ENCODE measurements at regions not wholly inside any gene's neighbourhood (a gene's known extent, or its start where the extent isn't known, plus 50 kb on each side); places are given as distances from the start of the nearest gene placed in this dataset.

GRCh38 chr13:109370496-109370895, 415.9 kb downstream of the IRS2 start:
- Histone ChIP-seq H4K8ac (ENCODE audit: low read depth, low read length) (peak overlapping the region; percentile 49), H2AK5ac (ENCODE audit: low read depth, low read length) (peak overlapping the region; percentile 23), H4K91ac (ENCODE audit: low read depth, low read length, poor library complexity) (no peak overlapping the region), H3K27ac (replicated peaks; ENCODE audit: low read length) (no peak overlapping the region), H3K9me3 (replicated peaks in 1 of 2; ENCODE audit: control insufficient read depth in 2 of 2, insufficient read depth in 1 of 2, low read depth in 1 of 2, low read length in 2 of 2) (peaks cover 0 to 3% of the 10 kb centered on the region in 2 donors), H3K9ac (ENCODE audit: low read depth, low read length, poor library complexity) (peak overlapping the region; percentile 21), H3K18ac (ENCODE audit: low read length) (peak overlapping the region; percentile 81), H2BK15ac (ENCODE audit: low read length) (peak overlapping the region; percentile 6), H3K4me3 (ENCODE audit: low read length in 2 of 2) (no peak overlapping the region), H3K4me1 (ENCODE audit: control insufficient read depth in 2 of 2, insufficient read depth in 1 of 2, low read depth in 1 of 2, low read length in 2 of 2) (peaks cover 15 to 24% of the 10 kb centered on the region in 2 donors), H2BK12ac (ENCODE audit: low read length) (peak overlapping the region; percentile 27), H2AFZ (ENCODE audit: low read length) (peak overlapping the region; percentile 56), H3K14ac (ENCODE audit: low read length) (peak overlapping the region; percentile 14), H2BK5ac (ENCODE audit: low read length) (no peak overlapping the region), H3K79me1 (ENCODE audit: low read depth, low read length) (no peaks in the 10 kb centered on the region), H3K4me2 (ENCODE audit: insufficient read depth, low read length, poor library complexity, severe bottlenecking) (no peak overlapping the region), H3K23ac (ENCODE audit: low read depth, low read length, poor library complexity) (no peak overlapping the region), H3K27me3 (ENCODE audit: control insufficient read depth in 3 of 3, insufficient read depth in 3 of 3, low read depth in 1 of 3, low read length in 3 of 3) (no peaks in the 10 kb centered on the region), H2BK120ac (ENCODE audit: low read depth, low read length) (no peak overlapping the region), H3K4ac (ENCODE audit: low read length) (peak overlapping the region; percentile 70), H3K36me3 (replicated peaks in 1 of 2; ENCODE audit: control insufficient read depth in 2 of 2, insufficient read depth in 2 of 2, low read length in 2 of 2) (no peaks in the 10 kb centered on the region)
- DNase-seq (ENCODE audit: low spot score) = no peak
- no CpG with 5 or more reads among the region's 10 CpGs for WGBS, 2 donors (ENCODE audit: extremely low coverage in 2 of 2, insufficient read length in 2 of 2, insufficient replicate concordance in 1 of 2)

- no peak overlapping the region for H3K14ac ChIP-seq (ENCODE audit: low read length)
- no peak overlapping the region for H4K91ac ChIP-seq (ENCODE audit: low read depth, low read length, poor library complexity)
- no peak overlapping the region for H2AFZ ChIP-seq (ENCODE audit: low read length)
- no peak overlapping the region for H2BK15ac ChIP-seq (ENCODE audit: low read length)
- H3K4ac ChIP-seq (ENCODE audit: low read length) = no peak overlapping the region
- no peak overlapping the region for H2BK5ac ChIP-seq (ENCODE audit: low read length)
- no peak overlapping the region for H4K8ac ChIP-seq (ENCODE audit: low read depth, low read length)
- no peak overlapping the region for H3K4me2 ChIP-seq (ENCODE audit: insufficient read depth, low read length, poor library complexity, severe bottlenecking)
- no peak overlapping the region for H3K9ac ChIP-seq (ENCODE audit: low read depth, low read length, poor library complexity)
- WGBS, 2 donors (ENCODE audit: extremely low coverage in 2 of 2, insufficient read length in 2 of 2, insufficient replicate concordance in 1 of 2) = no CpG with 5 or more reads among the region's 14 CpGs
- no peak for DNase-seq (ENCODE audit: low spot score)
- no peak overlapping the region for H3K23ac ChIP-seq (ENCODE audit: low read depth, low read length, poor library complexity)
- peaks cover 0 to 4% of the 10 kb centered on the region in 2 donors for H3K9me3 ChIP-seq (replicated peaks in 1 of 2; ENCODE audit: control insufficient read depth in 2 of 2, insufficient read depth in 1 of 2, low read depth in 1 of 2, low read length in 2 of 2)
- peaks cover 15 to 24% of the 10 kb centered on the region in 2 donors for H3K4me1 ChIP-seq (ENCODE audit: control insufficient read depth in 2 of 2, insufficient read depth in 1 of 2, low read depth in 1 of 2, low read length in 2 of 2)
- H3K27ac ChIP-seq (replicated peaks; ENCODE audit: low read length) = no peak overlapping the region
- no peak overlapping the region for H2BK120ac ChIP-seq (ENCODE audit: low read depth, low read length)
- H2AK5ac ChIP-seq (ENCODE audit: low read depth, low read length) = peak overlapping the region; percentile 23
- H3K36me3 ChIP-seq (replicated peaks in 1 of 2; ENCODE audit: control insufficient read depth in 2 of 2, insufficient read depth in 2 of 2, low read length in 2 of 2) = no peaks in the 10 kb centered on the region
- H3K27me3 ChIP-seq (ENCODE audit: control insufficient read depth in 3 of 3, insufficient read depth in 3 of 3, low read depth in 1 of 3, low read length in 3 of 3) = no peaks in the 10 kb centered on the region
- H3K4me3 ChIP-seq (ENCODE audit: low read length in 2 of 2) = no peak overlapping the region
- no peaks in the 10 kb centered on the region for H3K79me1 ChIP-seq (ENCODE audit: low read depth, low read length)
- peak overlapping the region; percentile 31 for H3K18ac ChIP-seq (ENCODE audit: low read length)
- no peak overlapping the region for H2BK12ac ChIP-seq (ENCODE audit: low read length)
Observed at GRCh38 chr13:109369353-109370052, 416.9 kb downstream of the IRS2 start.

- Histone ChIP-seq H2BK15ac (ENCODE audit: low read length) (no peak overlapping the region), H3K36me3 (replicated peaks in 1 of 2; ENCODE audit: control insufficient read depth in 2 of 2, insufficient read depth in 2 of 2, low read length in 2 of 2) (no peaks in the 10 kb centered on the region), H4K91ac (ENCODE audit: low read depth, low read length, poor library complexity) (no peak overlapping the region), H3K9ac (ENCODE audit: low read depth, low read length, poor library complexity) (no peak overlapping the region), H3K27me3 (ENCODE audit: control insufficient read depth in 3 of 3, insufficient read depth in 3 of 3, low read depth in 1 of 3, low read length in 3 of 3) (no peaks in the 10 kb centered on the region), H2AFZ (ENCODE audit: low read length) (no peak overlapping the region), H3K18ac (ENCODE audit: low read length) (no peak overlapping the region), H2BK120ac (ENCODE audit: low read depth, low read length) (no peak overlapping the region), H3K14ac (ENCODE audit: low read length) (no peak overlapping the region), H2BK12ac (ENCODE audit: low read length) (no peak overlapping the region), H3K4ac (ENCODE audit: low read length) (no peak overlapping the region), H3K4me1 (ENCODE audit: control insufficient read depth in 2 of 2, insufficient read depth in 1 of 2, low read depth in 1 of 2, low read length in 2 of 2) (peaks cover 12 to 24% of the 10 kb centered on the region in 2 donors), H2AK5ac (ENCODE audit: low read depth, low read length) (no peak overlapping the region), H3K79me1 (ENCODE audit: low read depth, low read length) (no peaks in the 10 kb centered on the region), H3K9me3 (replicated peaks in 1 of 2; ENCODE audit: control insufficient read depth in 2 of 2, insufficient read depth in 1 of 2, low read depth in 1 of 2, low read length in 2 of 2) (peaks cover 0 to 4% of the 10 kb centered on the region in 2 donors), H3K27ac (replicated peaks; ENCODE audit: low read length) (no peak overlapping the region), H2BK5ac (ENCODE audit: low read length) (no peak overlapping the region), H3K4me3 (ENCODE audit: low read length in 2 of 2) (no peak overlapping the region), H4K8ac (ENCODE audit: low read depth, low read length) (no peak overlapping the region), H3K4me2 (ENCODE audit: insufficient read depth, low read length, poor library complexity, severe bottlenecking) (no peak overlapping the region), H3K23ac (ENCODE audit: low read depth, low read length, poor library complexity) (no peak overlapping the region)
- no peak for DNase-seq (ENCODE audit: low spot score)
- no CpG with 5 or more reads among the region's 4 CpGs for WGBS, 2 donors (ENCODE audit: extremely low coverage in 2 of 2, insufficient read length in 2 of 2, insufficient replicate concordance in 1 of 2)
Observed at GRCh38 chr13:109368230-109368629, 418.2 kb downstream of the IRS2 start.

- Histone ChIP-seq H2AK5ac (ENCODE audit: low read depth, low read length) (no peak overlapping the region), H3K23ac (ENCODE audit: low read depth, low read length, poor library complexity) (no peak overlapping the region), H2BK5ac (ENCODE audit: low read length) (no peak overlapping the region), H3K9me3 (replicated peaks in 1 of 2; ENCODE audit: control insufficient read depth in 2 of 2, insufficient read depth in 1 of 2, low read depth in 1 of 2, low read length in 2 of 2) (peaks cover 0 to 4% of the 10 kb centered on the region in 2 donors), H3K4me3 (ENCODE audit: low read length in 2 of 2) (no peak overlapping the region), H4K8ac (ENCODE audit: low read depth, low read length) (no peak overlapping the region), H3K14ac (ENCODE audit: low read length) (no peak overlapping the region), H2BK12ac (ENCODE audit: low read length) (no peak overlapping the region), H2BK120ac (ENCODE audit: low read depth, low read length) (no peak overlapping the region), H3K79me1 (ENCODE audit: low read depth, low read length) (no peaks in the 10 kb centered on the region), H3K4ac (ENCODE audit: low read length) (no peak overlapping the region), H3K27ac (replicated peaks; ENCODE audit: low read length) (no peak overlapping the region), H3K36me3 (replicated peaks in 1 of 2; ENCODE audit: control insufficient read depth in 2 of 2, insufficient read depth in 2 of 2, low read length in 2 of 2) (no peaks in the 10 kb centered on the region), H3K4me2 (ENCODE audit: insufficient read depth, low read length, poor library complexity, severe bottlenecking) (no peak overlapping the region), H4K91ac (ENCODE audit: low read depth, low read length, poor library complexity) (no peak overlapping the region), H2BK15ac (ENCODE audit: low read length) (no peak overlapping the region), H3K18ac (ENCODE audit: low read length) (no peak overlapping the region), H3K4me1 (ENCODE audit: control insufficient read depth in 2 of 2, insufficient read depth in 1 of 2, low read depth in 1 of 2, low read length in 2 of 2) (peaks cover 12 to 24% of the 10 kb centered on the region in 2 donors), H2AFZ (ENCODE audit: low read length) (no peak overlapping the region), H3K9ac (ENCODE audit: low read depth, low read length, poor library complexity) (no peak overlapping the region), H3K27me3 (ENCODE audit: control insufficient read depth in 3 of 3, insufficient read depth in 3 of 3, low read depth in 1 of 3, low read length in 3 of 3) (no peaks in the 10 kb centered on the region)
- no CpG with 5 or more reads among the region's 2 CpGs for WGBS, 2 donors (ENCODE audit: extremely low coverage in 2 of 2, insufficient read length in 2 of 2, insufficient replicate concordance in 1 of 2)
- DNase-seq (ENCODE audit: low spot score) = no peak
Observed at GRCh38 chr13:109366525-109366924, 419.9 kb downstream of the IRS2 start.

Data from neuronal stem cell (in vitro differentiated cells).